GM12875 (cell line): ENCODE measurements at regions not wholly inside any gene's neighbourhood (a gene's known extent, or its start where the extent isn't known, plus 50 kb on each side); places are given as distances from the start of the nearest gene placed in this dataset.

Experiments used
- H3K4me3 ChIP-seq: one replicate; pipeline ENCODE4 v1.5.1; 2011; ENCODE audit warnings: low read depth, low read length, control low read depth
- CTCF ChIP-seq: IDR thresholded peaks from 2 replicates; pipeline ENCODE4 v1.5.1; 2011; ENCODE audit warnings: low read depth, mild to moderate bottlenecking, control low read depth, inconsistent platforms, low read length, moderate library complexity, borderline replicate concordance; ENCODE audit not compliant: insufficient read depth

DNA sequence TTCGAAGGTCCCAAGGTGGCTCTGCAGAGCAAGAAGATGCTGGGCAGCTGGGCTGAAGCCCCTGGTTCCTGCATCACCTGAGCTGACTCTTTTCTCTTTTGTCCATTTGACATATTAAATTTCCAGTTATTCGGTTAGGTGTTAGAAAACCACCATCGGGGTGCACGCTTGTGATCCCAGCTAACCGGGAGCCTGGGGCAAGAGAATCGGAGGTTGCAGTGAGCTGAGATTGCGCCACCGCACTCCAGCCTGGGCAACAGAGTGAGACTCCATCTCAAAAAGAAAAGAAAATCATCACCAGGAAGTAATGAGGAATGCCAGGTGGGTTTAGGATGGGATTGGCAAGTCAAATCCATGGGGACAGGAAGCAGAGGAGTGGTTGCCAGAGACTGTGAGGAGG is 76.3 kb upstream of the ZC3H12A start:
- H3K4me3 ChIP-seq, result no peak overlapping the region
- TF ChIP-seq CTCF, result no peak

DNA sequence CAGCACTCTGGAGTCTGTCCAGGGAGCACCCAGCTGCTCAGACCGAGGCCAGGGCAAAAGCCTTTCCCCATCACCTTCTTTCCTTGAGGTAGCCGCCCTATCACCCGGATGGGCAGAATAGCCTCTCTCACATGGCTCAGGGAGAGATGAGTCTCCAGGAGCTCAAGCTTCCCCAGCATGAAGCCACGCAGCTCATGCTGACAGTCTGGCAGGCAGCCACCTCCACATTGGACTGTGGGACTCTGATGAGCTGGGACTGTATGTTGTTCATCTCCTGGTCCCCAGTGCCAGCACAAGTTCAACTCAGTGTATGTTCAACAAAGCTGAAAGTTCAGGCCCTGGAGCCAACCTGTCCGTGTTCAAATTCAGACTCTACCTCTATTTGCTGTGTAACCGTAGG is 75.2 kb upstream of the ZC3H12A start:
- no peak overlapping the region for H3K4me3 ChIP-seq
- TF ChIP-seq CTCF, result no peak

DNA sequence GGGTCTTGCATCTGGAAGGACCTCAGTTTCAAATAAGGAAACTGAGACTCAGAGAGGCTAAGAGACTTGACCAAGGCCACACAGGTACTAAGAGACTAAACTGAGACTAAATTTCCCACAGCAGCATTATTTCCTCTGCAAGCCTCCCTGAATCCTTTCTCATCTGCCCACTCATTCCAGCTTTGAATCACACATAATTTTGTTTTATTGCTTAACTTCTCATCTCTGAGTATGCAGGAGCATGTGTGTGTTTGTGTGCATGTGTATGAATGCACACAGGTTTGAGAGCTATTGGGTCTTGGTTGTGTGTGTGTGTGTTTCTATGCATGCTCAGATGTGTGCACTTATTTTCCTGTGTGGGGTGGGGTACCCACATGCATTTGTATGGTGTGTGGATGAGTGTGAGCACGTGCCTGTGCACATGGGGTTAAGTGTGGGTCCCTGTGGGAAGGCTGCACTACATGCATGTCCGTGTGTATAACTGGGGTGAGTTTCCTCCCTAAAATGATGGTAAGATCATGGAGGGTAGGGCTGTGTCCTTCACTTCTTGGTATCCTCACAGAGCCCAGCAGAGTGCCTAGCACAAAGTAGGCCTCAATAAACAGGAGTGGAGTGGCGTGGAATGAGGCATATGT is 74.4 kb upstream of the ZC3H12A start:
- no peak overlapping the region for H3K4me3 ChIP-seq
- no peak for TF ChIP-seq CTCF

DNA sequence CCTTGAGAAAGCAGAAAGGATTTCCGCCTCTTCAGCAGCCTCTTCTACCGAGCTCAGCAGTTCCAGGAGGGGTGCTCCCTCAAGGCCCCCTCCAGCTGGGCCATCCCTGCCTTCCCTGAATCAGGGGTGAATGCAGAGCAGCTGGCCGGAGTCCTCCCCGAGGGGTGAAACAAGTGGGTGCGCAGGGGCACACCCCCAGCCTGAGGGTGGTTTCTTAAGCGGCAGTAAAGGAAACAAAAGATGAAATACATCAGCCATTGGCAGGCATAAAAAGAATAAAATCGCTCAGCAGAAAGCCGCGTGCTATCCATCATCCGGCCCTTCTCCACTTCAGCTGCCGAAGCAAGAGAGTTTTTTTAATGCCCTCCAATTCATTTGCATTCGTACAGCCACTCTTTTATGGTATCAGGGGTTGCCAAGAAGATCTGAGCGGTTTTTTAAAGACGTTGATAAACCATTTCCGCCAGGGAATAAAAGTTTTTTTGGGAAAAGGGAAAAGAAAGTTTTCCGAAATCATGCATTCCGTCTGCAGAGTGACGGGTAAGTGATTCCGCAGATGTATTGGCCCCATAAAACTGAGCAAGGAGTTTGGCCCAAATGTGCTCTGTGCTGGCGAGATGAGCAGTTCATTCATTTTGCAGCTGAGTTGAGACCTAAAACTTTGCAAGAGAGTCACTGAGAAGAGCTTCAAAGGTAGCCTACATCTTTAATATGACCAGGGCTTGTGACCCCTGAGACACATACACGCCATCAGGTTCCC is 73.7 kb upstream of the ZC3H12A start:
- no peak for TF ChIP-seq CTCF
- no peak overlapping the region for H3K4me3 ChIP-seq

DNA sequence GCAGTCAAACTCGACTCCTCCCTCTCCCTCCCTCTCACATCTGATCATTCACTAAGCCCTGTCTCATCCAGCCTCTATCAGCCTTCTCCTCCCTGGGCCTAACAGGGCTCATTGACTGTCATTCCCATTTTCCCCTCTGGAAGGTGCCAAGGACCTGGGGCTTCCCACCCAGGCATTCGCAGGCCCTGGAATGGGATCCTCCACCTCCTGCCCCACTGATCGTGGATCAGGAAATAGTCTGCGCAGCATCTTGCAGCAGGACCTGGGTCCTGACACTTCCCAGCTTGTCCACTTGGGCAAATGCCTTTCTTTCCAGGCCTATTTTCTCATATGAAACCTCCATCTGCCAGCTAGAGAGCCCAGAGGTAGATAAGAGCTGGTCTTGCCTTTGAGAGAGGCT is 71.2 kb upstream of the ZC3H12A start:
- TF ChIP-seq CTCF, result no peak
- no peak overlapping the region for H3K4me3 ChIP-seq

GRCh38 chr1:37404711-37405110 is 69.7 kb upstream of the ZC3H12A start:
- TF ChIP-seq CTCF, result no peak
- no peak overlapping the region for H3K4me3 ChIP-seq

DNA sequence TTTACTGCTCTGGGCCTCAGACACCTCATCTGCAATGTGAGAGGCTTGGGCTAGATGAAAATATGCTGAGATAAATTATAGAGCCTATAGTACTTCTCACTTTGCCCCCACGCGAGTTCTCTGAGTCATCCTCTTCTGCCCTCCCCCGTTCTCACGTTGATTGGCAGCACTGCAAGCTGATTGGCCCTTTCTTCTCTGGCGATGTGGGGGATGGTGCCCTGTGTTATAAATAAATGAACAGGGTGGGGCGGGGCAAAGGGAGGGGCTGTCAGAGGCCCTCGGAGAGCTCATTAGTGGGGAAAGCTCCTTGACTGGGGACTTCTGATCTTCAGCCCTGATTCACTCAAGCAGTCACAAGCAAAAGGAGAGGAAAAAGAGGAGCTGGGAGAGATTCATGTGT is 64.3 kb upstream of the ZC3H12A start:
- H3K4me3 ChIP-seq, result no peak overlapping the region
- no peak for TF ChIP-seq CTCF
